Heart right ventricle (tissue), 16 donors: ENCODE measurements at regions not wholly inside any gene's neighbourhood (a gene's known extent, or its start where the extent isn't known, plus 50 kb on each side); places are given as distances from the start of the nearest gene placed in this dataset.

Experiments used
- ATAC-seq, 8 donors: fragments of 200-7000 bp; cut with Tn5 transposase; one replicate each; pipeline ENCODE4 v1.9.1; 2020; ENCODE audit warnings: mild to moderate bottlenecking in 8 of 8, moderate library complexity in 8 of 8, moderate number of reproducible peaks in 1 of 8
- DNase-seq, 2 donors: peaks; one replicate each; pipeline ENCODE4 v3.0.0-alpha.2; 2020
- H3K27ac ChIP-seq, 10 donors: fragments of 200-600 bp; sonication (generic) in 2 of 10; one replicate each; pipeline versions ENCODE4 v1.5.0 to v1.8.0; 2020 to 2022; ENCODE audit warnings: mild to moderate bottlenecking in 3 of 10
- H3K27me3 ChIP-seq, 7 donors: fragments of 200-600 bp; one replicate each; pipeline ENCODE4 v1.8.0; 2021 to 2022; ENCODE audit warnings: mild to moderate bottlenecking in 2 of 7
- H3K36me3 ChIP-seq, 9 donors: fragments of 200-600 bp; sonication (generic) in 1 of 9; one replicate each; pipeline versions ENCODE4 v1.5.0 to v1.8.0; 2020 to 2022; ENCODE audit warnings: mild to moderate bottlenecking in 2 of 9
- H3K4me1 ChIP-seq, 9 donors: fragments of 200-600 bp; sonication (generic) in 1 of 9; one replicate each; pipeline versions ENCODE4 v1.5.0 to v1.8.0; 2020 to 2022; ENCODE audit warnings: mild to moderate bottlenecking in 4 of 9
- H3K4me3 ChIP-seq, 10 donors: fragments of 200-600 bp; sonication (generic) in 2 of 10; one replicate each; pipeline versions ENCODE4 v1.5.0 to v1.8.0; 2020 to 2022; ENCODE audit warnings: mild to moderate bottlenecking in 7 of 10, moderate library complexity in 2 of 10
- H3K9me3 ChIP-seq, 11 donors: fragments of 200-600 bp in 10 of 11; sonication (generic) in 2 of 11; one replicate each; pipeline versions ENCODE4 v1.5.0 to v1.8.0; 2013 to 2022; ENCODE audit warnings: mild to moderate bottlenecking in 2 of 11, control low read depth in 1 of 11, moderate library complexity in 1 of 11
- WGBS, 2 donors: extraction: QIAGEN DNeasy Blood & Tissue Kit; methylation state at CpG; one replicate each; pipeline ENCODE4 v1.1.7; 2013; ENCODE audit warnings: inconsistent platforms in 1 of 2; 5-methylcytosine and 5-hydroxymethylcytosine counted together
- intact Hi-C, 10 donors: fragments of 100-400 bp; cut with DNase I; formaldehyde crosslinking; loops; one replicate each; pipeline versions ENCODE4 v1.11.1 to v1.14.2; 2022
- TF ChIP-seq, protein P1 (sequence below), 9 donors: fragments of 200-600 bp; sonication (generic) in 2 of 9; IDR thresholded peaks; one replicate each; pipeline versions ENCODE4 v1.5.0 to v1.8.0; 2021 to 2022; ENCODE audit warnings: antibody characterized with exemption in 9 of 9, mild to moderate bottlenecking in 5 of 9, moderate library complexity in 1 of 9
- donor health status: Arrhythmogenic right ventricular cardiomyopathy.
- donor health status: ischemic (EF 13 %, LVEDD 7.1; RV severe dilation, severe dysfunction).
- donor health status: healthy with polysubstance abuse.
- donor health status: DM: no; HTN: yes; CAD: no.
- donor health status: DM: no; HTN: no; CAD: no.
- donor health status: ischemic (EF 25% LVEDD 6.9; RV normal size, moderate dysfunction).
- donor health status: ischemic (EF 25% LVEDD 5.7; RV mildly dilated, moderate dysfunction).
- donor health status: healthy.
- donor health status: DM: yes; HTN: yes; CAD: no.
- donor health status: Ischemic cardiomyopathy.
- donor health status: ischemic (EF 35%, LVEDD 5.7; RV mildly dilated, moderate dysfunction).
- donor health status: nonischemic (EF 11% LVEDD 7.7; RV severe dilation, severe dysfunction).
- donor health status: DM: yes; HTN: yes; CAD: no.
- donor health status: PGD.
- donor health status: ischemic (EF 29% LVEDD 5.4; RV normal size, mild dysfunction).
- donor health status: nonischemic (EF 23%, LVEDD 6.1; RV moderate dilation, normal function).

DNA sequence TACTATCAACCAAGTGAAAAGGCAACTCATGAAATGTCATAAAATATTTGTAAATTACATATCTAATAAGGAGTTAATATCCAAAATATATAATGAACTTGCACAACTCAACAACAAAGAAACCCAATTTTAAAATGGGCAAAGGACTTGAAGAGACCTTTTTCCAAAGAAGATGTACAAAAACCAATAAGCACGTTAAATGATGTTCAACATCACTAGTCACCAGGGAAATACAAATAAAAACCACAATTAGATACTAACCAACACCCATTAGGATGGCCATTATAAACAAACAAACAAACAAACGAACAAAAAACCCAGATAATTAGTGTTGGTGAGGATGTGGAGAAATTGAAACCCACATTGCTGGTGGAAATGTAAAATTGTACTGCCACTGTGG lies 92.3 kb upstream of the ARID2 start:
- H3K4me1 ChIP-seq: peaks cover 0 to 8% (median 0%) of the 10 kb centered on the region in 9 donors
- intact Hi-C loops: no loop called here
- no peak for DNase-seq
- whole genome bisulfite sequencing, 2 donors: 85 to 91% methylated on average over 2 of the region's 2 CpGs
- no peaks in the 10 kb centered on the region for H3K36me3 ChIP-seq
- no peaks in the 10 kb centered on the region for H3K27me3 ChIP-seq
- no peaks in the 10 kb centered on the region for H3K9me3 ChIP-seq
- H3K4me3 ChIP-seq: no peak overlapping the region
- TF ChIP-seq, protein P1, sequence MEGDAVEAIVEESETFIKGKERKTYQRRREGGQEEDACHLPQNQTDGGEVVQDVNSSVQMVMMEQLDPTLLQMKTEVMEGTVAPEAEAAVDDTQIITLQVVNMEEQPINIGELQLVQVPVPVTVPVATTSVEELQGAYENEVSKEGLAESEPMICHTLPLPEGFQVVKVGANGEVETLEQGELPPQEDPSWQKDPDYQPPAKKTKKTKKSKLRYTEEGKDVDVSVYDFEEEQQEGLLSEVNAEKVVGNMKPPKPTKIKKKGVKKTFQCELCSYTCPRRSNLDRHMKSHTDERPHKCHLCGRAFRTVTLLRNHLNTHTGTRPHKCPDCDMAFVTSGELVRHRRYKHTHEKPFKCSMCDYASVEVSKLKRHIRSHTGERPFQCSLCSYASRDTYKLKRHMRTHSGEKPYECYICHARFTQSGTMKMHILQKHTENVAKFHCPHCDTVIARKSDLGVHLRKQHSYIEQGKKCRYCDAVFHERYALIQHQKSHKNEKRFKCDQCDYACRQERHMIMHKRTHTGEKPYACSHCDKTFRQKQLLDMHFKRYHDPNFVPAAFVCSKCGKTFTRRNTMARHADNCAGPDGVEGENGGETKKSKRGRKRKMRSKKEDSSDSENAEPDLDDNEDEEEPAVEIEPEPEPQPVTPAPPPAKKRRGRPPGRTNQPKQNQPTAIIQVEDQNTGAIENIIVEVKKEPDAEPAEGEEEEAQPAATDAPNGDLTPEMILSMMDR (IDR thresholded peaks at IDR 0.05): no peak
- ATAC-seq: no peak
- no peak overlapping the region for H3K27ac ChIP-seq

DNA sequence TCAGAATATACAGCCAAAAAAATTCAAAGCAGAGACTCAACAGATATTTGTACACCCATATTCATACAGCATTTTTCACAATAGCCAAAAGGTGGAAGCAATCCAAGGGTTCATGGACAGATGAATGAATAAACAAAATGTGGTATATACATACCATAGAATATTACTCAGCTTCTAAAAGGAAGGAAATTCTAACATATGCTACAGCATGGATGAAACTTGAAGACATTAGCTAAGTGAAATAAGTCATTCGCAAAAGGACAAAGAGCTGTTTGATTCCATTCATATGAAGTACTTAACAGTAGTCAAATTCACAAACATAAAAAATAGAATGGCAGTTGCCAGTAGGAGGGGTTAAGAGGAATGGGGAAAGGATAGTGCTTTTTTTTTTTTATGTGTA lies 91.8 kb upstream of the ARID2 start:
- peaks cover 0 to 8% (median 0%) of the 10 kb centered on the region in 9 donors for H3K4me1 ChIP-seq
- intact Hi-C loops: no loop called here

DNA sequence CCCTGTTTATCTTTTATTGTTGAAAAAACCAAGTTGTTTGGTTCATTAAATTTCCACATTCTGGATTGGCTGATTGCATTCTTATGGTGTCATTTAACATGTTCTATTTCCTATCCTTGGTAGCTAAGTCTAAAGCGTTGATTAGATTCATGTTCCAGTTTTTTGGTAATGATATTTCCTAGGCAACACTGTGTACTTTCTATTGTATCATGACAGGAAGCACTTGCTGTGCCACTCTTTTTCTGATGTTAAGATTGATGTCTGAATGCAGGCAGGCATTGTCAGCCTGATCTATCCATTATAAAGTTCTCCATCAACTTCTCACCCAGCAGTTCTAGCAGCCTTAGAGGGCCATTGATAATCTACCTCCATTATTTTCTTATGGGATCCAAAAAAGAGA lies 91.1 kb upstream of the ARID2 start:
- H3K9me3 ChIP-seq: no peaks in the 10 kb centered on the region
- no peak overlapping the region for H3K4me3 ChIP-seq
- ATAC-seq (no peak), DNase-seq (no peak)
- H3K27me3 ChIP-seq: no peaks in the 10 kb centered on the region
- TF ChIP-seq, protein P1 (IDR thresholded peaks at IDR 0.05): no peak
- 75 to 85% methylated on average over 1 of the region's 1 CpG for WGBS, 2 donors
- H3K27ac ChIP-seq: no peak overlapping the region
- peaks cover 0 to 8% (median 0%) of the 10 kb centered on the region in 9 donors for H3K4me1 ChIP-seq
- H3K36me3 ChIP-seq: no peaks in the 10 kb centered on the region
- intact Hi-C loops: no loop called here

More for the DNA sequence above, 91.8 kb upstream of the ARID2 start:
- no peak overlapping the region for H3K4me3 ChIP-seq
- H3K27me3 ChIP-seq: no peaks in the 10 kb centered on the region
- H3K9me3 ChIP-seq: no peaks in the 10 kb centered on the region
- DNase-seq: no peak
- no peaks in the 10 kb centered on the region for H3K36me3 ChIP-seq
- TF ChIP-seq, protein P1 (IDR thresholded peaks at IDR 0.05): no peak
- no peak overlapping the region for H3K27ac ChIP-seq
- ATAC-seq: no peak
- WGBS, 2 donors: 83 to 91% methylated on average over 1 of the region's 1 CpG

DNA sequence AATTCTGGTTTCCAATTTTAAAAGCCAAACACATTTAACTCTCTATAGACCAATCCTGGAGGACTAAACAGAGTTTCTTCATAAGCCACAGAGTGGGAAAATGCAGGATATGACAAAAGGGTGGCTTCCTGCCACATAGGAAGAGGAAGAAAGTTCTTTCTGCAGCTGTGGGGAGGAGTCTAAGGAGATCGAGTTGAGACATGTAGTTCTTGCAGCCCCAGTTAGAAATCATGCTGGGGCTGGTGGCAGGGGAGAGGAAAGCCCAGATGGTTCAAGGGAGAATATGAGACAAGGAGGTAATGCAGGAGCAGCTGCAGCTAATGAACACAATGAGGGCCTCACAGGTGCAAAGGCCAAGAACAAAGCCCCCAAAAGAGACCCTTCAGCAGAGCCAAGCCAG lies 85.0 kb upstream of the ARID2 start:
- TF ChIP-seq, protein P1 (IDR thresholded peaks at IDR 0.05): no peak
- Histone ChIP-seq H3K27ac (no peak overlapping the region), H3K4me3 (no peak overlapping the region), H3K4me1 (peaks cover 0 to 20% (median 0%) of the 10 kb centered on the region in 9 donors), H3K9me3 (no peaks in the 10 kb centered on the region), H3K36me3 (no peaks in the 10 kb centered on the region), H3K27me3 (no peaks in the 10 kb centered on the region)
- ATAC-seq (peak in 2 of 8 donors; percentile 25 to 41), DNase-seq (peak in 1 of 2 donors; percentile 23)
- 17 to 39% methylated on average over 1 of the region's 1 CpG for WGBS, 2 donors
- intact Hi-C loops: no loop called here
